Tongue (tissue), 1 donor: ENCODE measurements at regions not wholly inside any gene's neighbourhood (a gene's known extent, or its start where the extent isn't known, plus 50 kb on each side); places are given as distances from the start of the nearest gene placed in this dataset.
"Not testable (repeated sequence)": the region's sequence is repeated elsewhere in the genome, so short reads cannot be mapped to it uniquely, and the experiment has no call there.

Experiments used
- DNase-seq: peaks from one replicate; pipeline ENCODE4 v3.0.0-alpha.2; 2015

GRCh38 chr7:55261386-55261770, 103.8 kb upstream of the LANCL2 start:
- DNase-seq: no peak

GRCh38 chr7:55265328-55265727, 99.8 kb upstream of the LANCL2 start:
- DNase-seq: not testable (repeated sequence)

GRCh38 chr7:55265836-55266642, 99.1 kb upstream of the LANCL2 start:
- no peak for DNase-seq

- DNase-seq: no peak
These were observed 94.0 kb upstream of the LANCL2 start for GRCh38 chr7:55271069-55271626.

GRCh38 chr7:55271661-55272060, 93.5 kb upstream of the LANCL2 start:
- no peak for DNase-seq

GRCh38 chr7:55272328-55272727, 92.8 kb upstream of the LANCL2 start:
- DNase-seq: no peak

- no peak for DNase-seq
These were observed 91.8 kb upstream of the LANCL2 start for GRCh38 chr7:55273186-55273980.

- no peak for DNase-seq
These were observed 91.0 kb upstream of the LANCL2 start for GRCh38 chr7:55274156-55274555.

GRCh38 chr7:55275291-55276200, 89.6 kb upstream of the LANCL2 start:
- DNase-seq: no peak

GRCh38 chr7:55276572-55277295, 88.4 kb upstream of the LANCL2 start:
- no peak for DNase-seq

- no peak for DNase-seq
These were observed 87.2 kb upstream of the LANCL2 start for GRCh38 chr7:55277916-55278315.

GRCh38 chr7:55278321-55278720, 86.8 kb upstream of the LANCL2 start:
- DNase-seq: no peak

- no peak for DNase-seq
These were observed 85.9 kb upstream of the LANCL2 start for GRCh38 chr7:55279080-55279845.

GRCh38 chr7:55280031-55280454, 85.1 kb upstream of the LANCL2 start:
- peak; percentile 91 for DNase-seq

GRCh38 chr7:55285665-55286064, 79.5 kb upstream of the LANCL2 start:
- no peak for DNase-seq

- DNase-seq: peak; percentile 45
These were observed 78.5 kb upstream of the LANCL2 start for GRCh38 chr7:55286666-55287065.

- DNase-seq: no peak
These were observed 76.9 kb upstream of the LANCL2 start for GRCh38 chr7:55288070-55288824.

- no peak for DNase-seq
These were observed 69.1 kb upstream of the LANCL2 start for GRCh38 chr7:55296070-55296469.

- DNase-seq: no peak
These were observed 65.7 kb upstream of the LANCL2 start for GRCh38 chr7:55299273-55299967.
